Caco-2 (cell line): ENCODE measurements at regions not wholly inside any gene's neighbourhood (a gene's known extent, or its start where the extent isn't known, plus 50 kb on each side); places are given as distances from the start of the nearest gene placed in this dataset.

Source experiments
- BruUV-seq: library from RNA; stranded (reverse); fragments of 400-500 nt; replicated peaks from 2 replicates; lab custom pipeline; 2021; lab: Mats Ljungman, UMichigan
- CTCF ChIA-PET: fragments of 300-600 bp; sonication (Branson Sonifier 250); formaldehyde crosslinking; loops from one replicate; lab custom pipeline; 2022; ENCODE audit warnings: antibody characterized with exemption; lab: Charles Lee
- POLR2A ChIA-PET: fragments of 300-600 bp; sonication (Branson Sonifier 250); formaldehyde crosslinking; loops from one replicate; lab custom pipeline; 2022; ENCODE audit warnings: antibody characterized with exemption; lab: Charles Lee
- DNase-seq, 2 experiments: peaks; one replicate each; pipeline versions ENCODE4 v3.0.0 to v3.0.0-alpha.2; 2020 to 2022
- H3K27me3 ChIP-seq: replicated peaks from 2 replicates; pipeline ENCODE4 v1.6.0; 2011; ENCODE audit warnings: low read length; ENCODE audit not compliant: control insufficient read depth, insufficient read depth
- H3K36me3 ChIP-seq: 2 replicates; pipeline ENCODE4 v1.5.1; 2011; ENCODE audit warnings: low read length; ENCODE audit not compliant: control insufficient read depth, insufficient read depth
- H3K4me1 ChIP-seq: fragments of 250-450 bp; sonication (Bioruptor Pico); 2 replicates; pipeline ENCODE4 v1.5.1; 2020; ENCODE audit warnings: mild to moderate bottlenecking
- H3K4me3 ChIP-seq: 2 replicates; pipeline ENCODE4 v1.5.1; 2011; ENCODE audit warnings: low read depth, mild to moderate bottlenecking, control low read depth, low read length
- H3K9me3 ChIP-seq: fragments of 250-450 bp; sonication (Bioruptor Pico); 2 replicates; pipeline ENCODE4 v1.5.1; 2020; ENCODE audit warnings: mild to moderate bottlenecking, moderate library complexity
- H3K27ac Mint-ChIP-seq: one replicate; pipeline ENCODE4 v1.8.0; 2022; ENCODE audit warnings: mixed read lengths; ENCODE audit not compliant: unreplicated experiment
- H3K27me3 Mint-ChIP-seq: one replicate; pipeline ENCODE4 v1.8.0; 2022; ENCODE audit warnings: mixed read lengths; ENCODE audit not compliant: insufficient read depth, unreplicated experiment
- H3K36me3 Mint-ChIP-seq: one replicate; pipeline ENCODE4 v1.8.0; 2022; ENCODE audit warnings: mild to moderate bottlenecking, mixed read lengths; ENCODE audit not compliant: insufficient read depth, unreplicated experiment
- H3K4me1 Mint-ChIP-seq: one replicate; pipeline ENCODE4 v1.8.0; 2022; ENCODE audit warnings: low read depth, mixed read lengths; ENCODE audit not compliant: unreplicated experiment
- H3K4me3 Mint-ChIP-seq: one replicate; pipeline ENCODE4 v1.8.0; 2022; ENCODE audit warnings: mild to moderate bottlenecking, moderate library complexity, mixed read lengths; ENCODE audit not compliant: unreplicated experiment
- H3K9me3 Mint-ChIP-seq: one replicate; pipeline ENCODE4 v1.8.0; 2022; ENCODE audit warnings: mixed read lengths; ENCODE audit not compliant: unreplicated experiment
- CTCF ChIP-seq, 2 experiments: fragments of 200-600 bp in 1 of 2; IDR thresholded peaks; 1 replicate in 1 of 2; 2 replicates in 1 of 2; pipeline versions ENCODE4 v1.5.1 to v1.8.0; 2011 to 2022; ENCODE audit warnings: antibody characterized with exemption in 1 of 2, control low read depth in 1 of 2, inconsistent platforms in 1 of 2, low read depth in 1 of 2, low read length in 1 of 2, mild to moderate bottlenecking in 1 of 2, moderate library complexity in 1 of 2; ENCODE audit not compliant: insufficient read depth in 1 of 2, severe bottlenecking in 1 of 2, unreplicated experiment in 1 of 2
- intact Hi-C: fragments of 100-400 bp; cut with micrococcal nuclease; formaldehyde crosslinking; loops from one replicate; pipeline ENCODE4 v1.10.0; 2022; ENCODE audit not compliant: unreplicated experiment

DNA sequence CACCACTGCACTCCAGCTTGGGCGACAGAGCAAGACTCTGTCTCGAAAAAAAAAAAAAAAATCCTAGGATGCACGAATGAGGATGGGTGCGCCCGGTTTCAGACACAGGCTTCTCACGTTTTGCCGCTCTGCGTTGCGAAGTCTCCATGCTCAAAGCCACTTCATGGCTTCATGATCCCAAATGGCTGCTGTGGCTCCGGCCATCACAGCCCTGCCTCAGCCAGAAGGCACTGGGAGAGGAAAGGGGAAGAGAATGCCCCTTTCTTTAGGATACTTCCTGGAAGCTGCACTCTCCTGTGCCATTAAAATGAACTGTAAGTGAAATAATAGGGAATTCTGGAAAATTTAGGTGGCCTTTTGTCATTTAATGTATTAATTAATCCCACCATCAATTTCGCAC is 116.4 kb upstream of the ANO1 start:
- H3K9me3 Mint-ChIP-seq, result no peaks in the 10 kb centered on the region
- Histone ChIP-seq H3K27me3 (no peaks in the 10 kb centered on the region), H3K36me3 (no peaks in the 10 kb centered on the region), H3K4me3 (no peak overlapping the region), H3K4me1 (peaks cover 16% of the 10 kb centered on the region), H3K9me3 (no peaks in the 10 kb centered on the region)
- BruUV-seq, result no TSS peak
- no peaks in the 10 kb centered on the region for H3K27me3 Mint-ChIP-seq
- H3K27ac Mint-ChIP-seq, result no peak overlapping the region
- H3K4me1 Mint-ChIP-seq, result peaks cover 27% of the 10 kb centered on the region
- H3K36me3 Mint-ChIP-seq, result no peaks in the 10 kb centered on the region
- no peak for DNase-seq
- ChIA-PET POLR2A (no interaction called here), CTCF (no interaction called here)
- intact Hi-C loops, result no loop called here
- no peak overlapping the region for H3K4me3 Mint-ChIP-seq
- no peak for TF ChIP-seq CTCF (IDR thresholded peaks at IDR 0.05; ENCODE audit: insufficient read depth in 1 of 2, low read depth in 1 of 2, low read length in 1 of 2, severe bottlenecking in 1 of 2, unreplicated experiment in 1 of 2)

DNA sequence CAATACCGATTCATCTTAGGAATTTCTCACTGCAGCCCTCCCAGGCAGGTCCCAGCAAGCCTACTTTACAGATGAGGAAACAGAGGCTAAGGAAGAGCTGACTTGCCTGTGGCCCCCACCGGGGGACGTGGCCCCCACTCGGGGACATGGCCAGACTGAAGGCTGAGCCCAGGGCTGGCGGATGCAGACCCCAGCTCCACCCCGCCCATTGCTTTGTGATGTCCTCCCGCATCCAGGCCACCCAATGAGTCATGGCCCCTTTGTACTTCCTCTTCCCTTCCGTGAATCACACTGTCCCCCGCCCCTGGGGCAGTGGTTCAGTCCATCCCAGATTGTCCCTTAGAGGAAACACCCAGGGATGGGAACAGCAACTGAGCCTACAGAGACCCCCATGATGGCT is 116.0 kb upstream of the ANO1 start:
- intact Hi-C loops, result no loop called here
- Mint-ChIP-seq H3K4me3 (no peak overlapping the region), H3K4me1 (peaks cover 27% of the 10 kb centered on the region), H3K27ac (no peak overlapping the region), H3K9me3 (no peaks in the 10 kb centered on the region), H3K27me3 (no peaks in the 10 kb centered on the region), H3K36me3 (no peaks in the 10 kb centered on the region)
- no peak for TF ChIP-seq CTCF (IDR thresholded peaks at IDR 0.05; ENCODE audit: insufficient read depth in 1 of 2, low read depth in 1 of 2, low read length in 1 of 2, severe bottlenecking in 1 of 2, unreplicated experiment in 1 of 2)
- DNase-seq, result no peak
- no peaks in the 10 kb centered on the region for H3K9me3 ChIP-seq
- H3K4me1 ChIP-seq, result peaks cover 20% of the 10 kb centered on the region
- ChIA-PET CTCF (no interaction called here), POLR2A (no interaction called here)
- no peaks in the 10 kb centered on the region for H3K27me3 ChIP-seq
- no peaks in the 10 kb centered on the region for H3K36me3 ChIP-seq
- no TSS peak for BruUV-seq
- no peak overlapping the region for H3K4me3 ChIP-seq

DNA sequence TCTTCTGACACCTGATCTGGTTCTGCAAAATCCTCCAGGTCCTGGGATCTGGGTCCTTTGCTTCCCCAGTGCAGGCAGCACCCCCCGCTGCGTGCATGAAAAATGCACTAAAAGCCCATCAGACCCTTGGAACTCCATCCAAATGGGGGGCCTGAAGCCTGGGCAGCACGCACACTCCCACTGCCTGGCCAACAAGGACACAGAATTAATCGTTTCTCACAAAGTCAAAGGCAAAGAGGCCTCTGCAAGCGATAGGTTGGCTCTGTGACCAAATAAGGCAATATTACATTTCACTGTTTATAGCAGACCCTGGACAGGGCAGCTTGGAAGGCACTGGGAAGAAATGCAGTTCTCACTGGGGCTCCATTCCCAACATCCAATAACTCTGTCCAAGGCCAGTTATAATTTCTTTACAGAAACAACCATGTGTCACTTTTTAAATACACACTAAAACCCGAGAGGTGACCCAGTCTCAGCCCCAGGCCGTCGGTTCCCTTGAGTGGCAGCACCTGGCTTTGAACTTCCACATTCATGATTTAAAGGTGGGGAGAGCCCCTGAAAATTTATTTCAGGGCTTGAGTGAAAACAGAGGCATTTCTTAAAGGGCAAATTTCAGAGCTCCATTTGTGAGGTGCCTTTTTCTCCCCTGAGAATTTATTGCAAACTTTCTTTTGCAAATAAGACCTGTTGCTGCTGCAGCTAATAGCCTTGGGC is 114.4 kb upstream of the ANO1 start:
- Histone ChIP-seq H3K4me1 (peaks cover 35% of the 10 kb centered on the region), H3K9me3 (no peaks in the 10 kb centered on the region), H3K36me3 (no peaks in the 10 kb centered on the region), H3K4me3 (no peak overlapping the region), H3K27me3 (no peaks in the 10 kb centered on the region)
- CTCF ChIA-PET, result no interaction called here
- POLR2A ChIA-PET, result no interaction called here
- no peaks in the 10 kb centered on the region for H3K27me3 Mint-ChIP-seq
- intact Hi-C loops, result no loop called here
- H3K9me3 Mint-ChIP-seq, result no peaks in the 10 kb centered on the region
- DNase-seq, result no peak
- BruUV-seq, result no TSS peak
- H3K4me3 Mint-ChIP-seq, result no peak overlapping the region
- no peaks in the 10 kb centered on the region for H3K36me3 Mint-ChIP-seq
- no peak overlapping the region for H3K27ac Mint-ChIP-seq
- TF ChIP-seq CTCF (IDR thresholded peaks at IDR 0.05; ENCODE audit: insufficient read depth in 1 of 2, low read depth in 1 of 2, low read length in 1 of 2, severe bottlenecking in 1 of 2, unreplicated experiment in 1 of 2), result no peak
- H3K4me1 Mint-ChIP-seq, result peaks cover 27% of the 10 kb centered on the region
